ENCODE measurements at regions not wholly inside any gene's neighbourhood (a gene's known extent, or its start where the extent isn't known, plus 50 kb on each side); places are given as distances from the start of the nearest gene placed in this dataset.

GRCh38 chr10:4018054-4018511 is 233.1 kb upstream of the KLF6 start:
- CTCF ChIA-PET: no interaction called here
- TF ChIP-seq CTCF (conservative IDR thresholded peaks at IDR 0.05) (no peak), EZH2 (IDR thresholded peaks at IDR 0.05; ENCODE audit: low read depth) (no peak)
- H3K9me2 ChIP-seq (ENCODE audit: insufficient read depth): no peaks in the 10 kb centered on the region
- no peaks in the 10 kb centered on the region for H3K4me1 ChIP-seq (replicated peaks; ENCODE audit: insufficient read depth)
- no TSS peak for BruUV-seq (replicated peaks)
- H3K4me3 ChIP-seq: no peak overlapping the region
- no peaks in the 10 kb centered on the region for H3K36me3 ChIP-seq (ENCODE audit: low read depth)
- no peaks in the 10 kb centered on the region for H3F3A ChIP-seq (ENCODE audit: insufficient read depth, low read depth)
- H3K79me2 ChIP-seq (ENCODE audit: low read depth): no peaks in the 10 kb centered on the region
- no peak for DNase-seq
- H3K4me2 ChIP-seq: no peak overlapping the region
- no peak overlapping the region for H3K27ac ChIP-seq
- H3K27me3 ChIP-seq (ENCODE audit: insufficient read depth, low read depth): no peaks in the 10 kb centered on the region
- no peaks in the 10 kb centered on the region for H4K20me1 ChIP-seq (ENCODE audit: insufficient read depth)
- intact Hi-C loops (cut with micrococcal nuclease; ENCODE audit: unreplicated experiment): no loop called here
- no peaks in the 10 kb centered on the region for H3K9me3 ChIP-seq (ENCODE audit: insufficient read depth, low read depth)
- POLR2A ChIA-PET (ENCODE audit: unreplicated experiment): no interaction called here
- no peak overlapping the region for H2AFZ ChIP-seq

- H2AFZ ChIP-seq: no peak overlapping the region
- no peaks in the 10 kb centered on the region for H4K20me1 ChIP-seq (ENCODE audit: insufficient read depth)
- BruUV-seq (replicated peaks): no TSS peak
- TF ChIP-seq CTCF (conservative IDR thresholded peaks at IDR 0.05): no peak
- no peak for TF ChIP-seq EZH2 (IDR thresholded peaks at IDR 0.05; ENCODE audit: low read depth)
- DNase-seq: no peak
- no peak overlapping the region for H3K27ac ChIP-seq
- ChIA-PET POLR2A (ENCODE audit: unreplicated experiment) (no interaction called here), CTCF (no interaction called here)
- H3K79me2 ChIP-seq (ENCODE audit: low read depth): no peaks in the 10 kb centered on the region
- H3K4me2 ChIP-seq: no peak overlapping the region
- intact Hi-C loops (cut with micrococcal nuclease; ENCODE audit: unreplicated experiment): no loop called here
- no peak overlapping the region for H3K4me3 ChIP-seq
- H3K27me3 ChIP-seq (ENCODE audit: insufficient read depth, low read depth): no peaks in the 10 kb centered on the region
- H3K9me2 ChIP-seq (ENCODE audit: insufficient read depth): no peaks in the 10 kb centered on the region
- no peaks in the 10 kb centered on the region for H3K36me3 ChIP-seq (ENCODE audit: low read depth)
- H3F3A ChIP-seq (ENCODE audit: insufficient read depth, low read depth): no peaks in the 10 kb centered on the region
- H3K9me3 ChIP-seq (ENCODE audit: insufficient read depth, low read depth): no peaks in the 10 kb centered on the region
- H3K4me1 ChIP-seq (replicated peaks; ENCODE audit: insufficient read depth): no peaks in the 10 kb centered on the region
Measured at GRCh38 chr10:4017336-4017735, 232.3 kb upstream of the KLF6 start.

- no peak overlapping the region for H3K27ac ChIP-seq
- no TSS peak for BruUV-seq (replicated peaks)
- H3F3A ChIP-seq (ENCODE audit: insufficient read depth, low read depth): no peaks in the 10 kb centered on the region
- DNase-seq: no peak
- no peaks in the 10 kb centered on the region for H4K20me1 ChIP-seq (ENCODE audit: insufficient read depth)
- ChIA-PET POLR2A (ENCODE audit: unreplicated experiment) (interaction anchor here (0.6 kb wide), 1 partner anchor 328 kb away, joined by 3 read pairs; no protein-coding TSS in a partner anchor), CTCF (no interaction called here)
- no peak overlapping the region for H2AFZ ChIP-seq
- H3K4me1 ChIP-seq (replicated peaks; ENCODE audit: insufficient read depth): no peaks in the 10 kb centered on the region
- H3K4me2 ChIP-seq: no peak overlapping the region
- H3K9me3 ChIP-seq (ENCODE audit: insufficient read depth, low read depth): no peaks in the 10 kb centered on the region
- intact Hi-C loops (cut with micrococcal nuclease; ENCODE audit: unreplicated experiment): no loop called here
- no peaks in the 10 kb centered on the region for H3K9me2 ChIP-seq (ENCODE audit: insufficient read depth)
- H3K36me3 ChIP-seq (ENCODE audit: low read depth): no peaks in the 10 kb centered on the region
- TF ChIP-seq CTCF (conservative IDR thresholded peaks at IDR 0.05) (no peak), EZH2 (IDR thresholded peaks at IDR 0.05; ENCODE audit: low read depth) (no peak)
- H3K4me3 ChIP-seq: no peak overlapping the region
- H3K27me3 ChIP-seq (ENCODE audit: insufficient read depth, low read depth): no peaks in the 10 kb centered on the region
- no peaks in the 10 kb centered on the region for H3K79me2 ChIP-seq (ENCODE audit: low read depth)
Measured at GRCh38 chr10:4016214-4016740, 231.3 kb upstream of the KLF6 start.
